GM19023 (cell line): ENCODE measurements at regions not wholly inside any gene's neighbourhood (a gene's known extent, or its start where the extent isn't known, plus 50 kb on each side); places are given as distances from the start of the nearest gene placed in this dataset.
"Not testable (repeated sequence)": the region's sequence is repeated elsewhere in the genome, so short reads cannot be mapped to it uniquely, and the experiment has no call there.

Experiments used
- ATAC-seq: cut with Tn5 transposase; IDR thresholded peaks from one replicate; pipeline ENCODE4 v1.9.1; 2021; ENCODE audit warnings: mild to moderate bottlenecking, moderate library complexity; ENCODE audit not compliant: unreplicated experiment

DNA sequence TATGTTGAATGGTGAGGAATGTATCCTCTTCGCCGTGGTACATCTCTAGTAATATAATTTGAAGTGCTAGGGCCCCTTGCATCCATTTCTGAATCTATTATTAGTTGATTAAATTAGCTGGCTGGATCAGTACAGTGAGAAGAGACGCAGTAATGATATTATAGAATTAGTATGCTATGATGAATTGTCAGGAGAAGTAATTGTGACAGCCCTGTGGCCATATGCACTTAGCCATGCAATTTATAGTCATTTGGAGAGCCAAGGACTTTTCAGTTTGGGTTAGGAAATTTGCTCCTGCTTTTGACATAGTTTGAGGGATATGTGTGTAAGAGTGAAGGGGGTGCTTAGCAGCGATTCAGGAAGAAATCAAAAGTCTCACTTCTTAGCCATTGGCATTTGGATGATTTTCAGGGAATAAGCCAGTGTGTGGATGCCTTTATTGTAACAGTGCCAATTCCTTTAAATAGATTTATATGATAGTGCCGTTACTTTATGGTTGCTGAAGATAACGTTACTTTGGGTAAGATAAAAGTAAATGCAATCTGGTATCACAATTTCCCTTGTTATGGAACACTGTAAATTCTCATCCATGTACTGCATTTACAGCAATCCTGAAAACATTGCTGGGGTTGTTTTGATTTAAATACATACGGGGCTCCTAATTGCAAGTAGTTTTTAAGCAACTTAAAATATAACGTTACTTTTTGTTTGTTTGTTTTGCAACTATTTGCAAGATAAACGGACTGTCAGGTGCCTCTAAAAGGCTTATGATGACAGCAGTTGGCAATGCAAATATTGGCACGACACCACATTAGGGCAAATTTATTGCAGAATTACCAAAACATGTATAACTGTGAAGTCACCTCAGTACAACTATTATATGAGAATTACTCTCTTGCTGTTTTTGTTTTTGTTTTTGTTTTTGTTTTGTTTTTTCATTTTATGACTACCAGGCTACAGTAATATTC lies 875.4 kb upstream of the WWC1 start:
- ATAC-seq: no peak

GRCh38 chr5:167417662-167418061 lies 873.8 kb upstream of the WWC1 start:
- no peak for ATAC-seq

- no peak for ATAC-seq
Observed at GRCh38 chr5:167425161-167425560, 866.3 kb upstream of the WWC1 start.

DNA sequence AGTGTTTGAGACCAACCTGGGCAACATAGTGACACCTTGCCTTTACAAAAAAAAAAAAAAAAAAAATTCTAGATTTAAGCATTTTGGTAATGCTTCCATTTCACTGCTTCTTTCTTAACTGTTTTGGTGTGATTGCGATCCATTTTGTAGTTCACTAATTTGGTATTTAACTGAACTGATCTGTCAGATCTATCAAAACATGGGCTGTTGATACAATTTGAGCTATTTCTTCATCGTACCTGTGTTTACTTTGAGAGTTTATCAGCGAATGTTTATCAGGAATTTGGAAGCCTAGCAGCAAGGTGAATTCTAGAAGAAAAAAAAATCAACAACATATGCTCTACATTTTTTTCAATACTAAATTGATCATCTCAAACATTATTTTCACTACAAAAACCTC lies 864.9 kb upstream of the WWC1 start:
- ATAC-seq: no peak

- not testable (repeated sequence) for ATAC-seq
Observed at GRCh38 chr5:167427641-167428040, 863.8 kb upstream of the WWC1 start.

DNA sequence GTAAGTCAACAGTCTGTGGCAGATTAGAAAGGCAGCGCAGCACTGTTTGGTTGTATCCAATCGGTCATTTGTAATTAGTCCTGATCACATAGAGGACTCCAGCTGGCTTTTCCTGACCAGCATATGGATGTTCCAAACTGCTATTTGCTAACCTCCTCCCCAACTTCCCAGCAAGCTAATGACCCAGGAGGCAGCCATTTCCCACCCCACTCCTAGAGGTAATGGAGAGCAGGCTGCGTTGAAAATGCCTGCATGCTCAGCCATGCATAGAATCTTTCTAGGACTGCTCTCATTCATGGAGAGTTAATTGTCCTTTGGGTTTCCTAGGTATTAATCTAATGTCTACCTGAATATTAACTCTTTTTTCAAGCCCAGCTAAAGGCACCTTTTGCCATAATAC lies 850.6 kb upstream of the WWC1 start:
- no peak for ATAC-seq

DNA sequence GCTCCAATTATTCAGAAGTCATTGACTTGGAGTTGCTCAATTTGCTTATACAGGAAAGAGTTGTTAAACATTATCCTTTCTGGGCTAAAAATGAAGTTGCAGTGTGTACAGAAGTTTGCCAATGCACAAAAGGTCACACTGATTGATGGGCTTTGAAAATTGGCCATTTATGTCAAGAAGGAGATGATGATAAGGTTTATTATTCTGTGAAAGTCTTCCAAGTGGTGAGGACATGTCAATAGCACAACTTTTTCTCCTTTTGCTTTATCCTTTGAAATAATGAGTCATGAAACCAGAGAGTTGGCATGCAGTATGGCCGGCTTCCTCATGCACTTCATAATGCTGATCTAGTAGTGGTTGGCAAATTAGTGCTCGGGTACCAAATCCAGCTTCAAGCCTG lies 848.5 kb upstream of the WWC1 start:
- no peak for ATAC-seq

- ATAC-seq: no peak
Observed at GRCh38 chr5:167447466-167448375, 843.7 kb upstream of the WWC1 start.

- no peak for ATAC-seq
Observed at GRCh38 chr5:167448376-167448775, 843.1 kb upstream of the WWC1 start.

DNA sequence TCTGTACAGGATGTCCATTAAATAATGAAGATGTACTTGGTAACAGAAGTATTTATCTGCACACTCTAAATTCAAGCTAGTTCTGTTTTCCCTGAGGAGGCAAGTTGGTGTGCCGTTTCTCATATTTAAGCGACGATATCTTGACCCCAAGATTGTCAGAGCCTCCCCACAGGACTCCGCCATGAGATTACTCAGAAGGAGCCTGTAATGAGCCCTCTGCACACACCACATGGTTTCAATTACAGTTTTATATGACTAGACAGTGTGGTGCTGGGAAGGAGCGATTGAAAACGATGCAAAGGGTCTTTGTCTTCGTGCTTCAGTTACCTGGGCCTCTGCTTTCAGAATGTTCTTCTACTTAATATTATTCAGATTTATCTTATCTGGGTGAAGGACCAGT lies 840.4 kb upstream of the WWC1 start:
- no peak for ATAC-seq

GRCh38 chr5:167452136-167452535 lies 839.3 kb upstream of the WWC1 start:
- no peak for ATAC-seq

DNA sequence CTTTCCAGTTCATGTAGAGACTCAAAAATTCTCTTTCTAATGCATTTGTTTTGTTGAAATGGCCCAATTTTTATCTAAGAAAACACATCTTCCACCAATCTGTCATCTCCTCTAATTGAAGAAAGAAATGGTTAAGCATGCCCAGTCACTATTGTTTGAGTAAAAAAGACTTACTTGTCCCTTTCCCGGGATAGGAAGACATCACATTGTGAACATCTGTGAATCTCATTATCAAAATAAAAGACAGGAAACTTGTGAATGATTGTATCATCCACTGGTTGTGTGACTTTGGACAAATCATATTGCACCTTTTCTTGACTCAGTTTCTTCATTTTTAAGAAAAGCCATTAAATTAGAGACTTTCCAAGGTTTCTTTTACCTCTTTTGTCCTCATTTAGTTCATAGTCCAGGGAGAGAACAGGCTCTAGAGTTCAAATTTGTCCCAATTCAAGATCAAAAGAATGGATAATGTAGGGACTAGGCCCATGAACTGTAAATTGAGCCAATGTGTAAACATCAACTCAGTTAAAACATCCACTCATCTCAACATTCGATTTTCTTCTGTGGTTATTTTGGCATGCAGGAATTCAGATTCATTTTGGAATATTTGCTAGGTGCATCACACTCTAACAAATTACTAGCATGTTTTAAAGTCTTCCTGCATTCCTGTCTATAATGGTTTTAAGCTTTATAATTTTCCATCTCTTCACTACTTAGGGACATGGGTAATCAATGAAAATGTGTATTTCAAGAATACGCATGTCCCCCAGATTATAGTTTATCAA lies 838.0 kb upstream of the WWC1 start:
- no peak for ATAC-seq

GRCh38 chr5:167458412-167458811 lies 833.0 kb upstream of the WWC1 start:
- no peak for ATAC-seq

DNA sequence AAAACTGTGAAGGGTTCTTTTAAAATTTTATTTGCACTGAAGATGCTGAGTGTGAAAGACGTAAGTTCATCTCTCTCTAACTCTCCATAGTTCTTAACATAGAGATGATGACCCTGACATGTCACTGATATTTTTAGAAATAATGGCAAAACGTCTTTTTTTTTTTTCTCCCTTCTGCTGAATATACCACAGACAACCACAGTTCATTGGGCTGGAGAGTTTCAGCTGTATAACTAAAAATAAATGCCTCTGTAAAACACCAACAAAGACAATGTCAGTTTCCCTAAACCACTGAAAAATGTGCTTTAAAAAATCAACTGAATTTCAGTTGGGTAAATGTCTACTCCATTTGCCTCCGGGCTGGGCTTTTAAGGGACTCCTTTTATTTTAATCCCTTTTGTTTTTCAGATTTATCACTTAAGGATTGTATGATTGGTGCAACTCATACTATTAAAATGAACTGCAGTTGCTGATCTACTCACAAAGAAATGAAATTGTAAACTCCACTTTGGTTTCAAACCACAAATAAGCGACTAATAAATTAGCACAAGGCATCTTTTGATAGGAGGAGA lies 830.9 kb upstream of the WWC1 start:
- no peak for ATAC-seq

GRCh38 chr5:167463939-167464338 lies 827.5 kb upstream of the WWC1 start:
- no peak for ATAC-seq

DNA sequence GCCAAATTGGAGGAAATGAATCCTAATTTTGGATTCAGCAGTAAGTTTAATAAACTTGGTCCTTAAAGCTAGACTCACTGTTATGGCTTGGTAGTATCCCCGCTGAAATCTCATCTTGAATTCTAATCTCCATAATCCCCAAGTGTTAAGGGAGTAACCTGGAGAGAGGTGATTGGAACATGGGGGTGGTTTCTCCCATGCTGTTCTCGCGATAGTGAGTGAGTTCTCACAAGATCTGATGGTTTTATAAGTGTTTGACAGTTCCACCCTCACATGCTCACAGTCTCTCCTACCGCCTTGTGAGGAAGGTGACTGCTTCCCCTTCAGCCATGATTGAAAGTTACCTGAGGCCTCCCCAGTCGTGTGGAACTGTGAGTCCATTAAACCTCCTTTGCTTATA lies 824.5 kb upstream of the WWC1 start:
- ATAC-seq: no peak

- ATAC-seq: no peak
Observed at GRCh38 chr5:167472566-167473108, 818.8 kb upstream of the WWC1 start.

DNA sequence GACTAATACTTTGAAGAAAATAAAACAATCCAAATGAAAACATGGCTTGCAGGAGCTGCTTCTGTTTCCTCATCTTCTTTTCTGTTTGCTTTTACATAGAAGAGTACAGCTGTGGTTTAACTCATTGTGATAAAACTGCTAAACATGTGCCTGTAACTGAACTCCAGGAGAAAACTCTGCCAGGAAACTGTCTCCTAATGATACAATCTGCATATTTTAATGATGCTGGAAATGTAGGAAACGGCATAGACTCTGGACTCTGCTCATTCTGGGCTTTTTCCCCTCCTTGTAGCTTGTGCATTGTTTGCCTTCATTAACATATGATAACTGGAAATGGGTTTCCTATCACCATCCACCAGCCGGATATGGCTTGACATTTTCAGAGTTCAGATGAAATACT lies 813.3 kb upstream of the WWC1 start:
- no peak for ATAC-seq

GRCh38 chr5:167479779-167480178 lies 811.7 kb upstream of the WWC1 start:
- no peak for ATAC-seq

GRCh38 chr5:167481345-167481744 lies 810.1 kb upstream of the WWC1 start:
- no peak for ATAC-seq
